HG02943 (cell line): ENCODE measurements at regions not wholly inside any gene's neighbourhood (a gene's known extent, or its start where the extent isn't known, plus 50 kb on each side); places are given as distances from the start of the nearest gene placed in this dataset.

Experiments
- ATAC-seq: cut with Tn5 transposase; IDR thresholded peaks from one replicate; pipeline ENCODE4 v1.9.1; 2021; ENCODE audit warnings: mild to moderate bottlenecking, low read depth, moderate library complexity; ENCODE audit not compliant: unreplicated experiment

DNA sequence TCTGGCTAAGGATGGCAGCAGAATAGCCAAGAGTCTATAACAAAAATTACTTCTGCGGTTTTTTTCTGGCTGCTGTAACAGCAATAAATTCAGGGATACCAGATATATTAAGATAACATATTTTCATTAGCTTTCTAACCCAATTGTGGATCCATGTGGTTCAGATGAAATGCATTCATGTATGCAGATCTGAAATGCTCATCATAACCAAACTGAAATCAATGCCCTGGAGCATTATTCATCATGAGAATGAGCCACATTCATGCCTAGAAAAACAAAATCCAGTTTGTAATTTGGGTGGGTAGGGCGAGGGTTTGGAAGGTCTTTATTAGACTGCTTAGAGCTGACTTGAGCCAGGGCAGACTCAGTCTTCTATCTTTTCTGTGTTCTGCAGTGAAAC, 69.8 kb upstream of the SEMA3A start:
- ATAC-seq, result no peak

DNA sequence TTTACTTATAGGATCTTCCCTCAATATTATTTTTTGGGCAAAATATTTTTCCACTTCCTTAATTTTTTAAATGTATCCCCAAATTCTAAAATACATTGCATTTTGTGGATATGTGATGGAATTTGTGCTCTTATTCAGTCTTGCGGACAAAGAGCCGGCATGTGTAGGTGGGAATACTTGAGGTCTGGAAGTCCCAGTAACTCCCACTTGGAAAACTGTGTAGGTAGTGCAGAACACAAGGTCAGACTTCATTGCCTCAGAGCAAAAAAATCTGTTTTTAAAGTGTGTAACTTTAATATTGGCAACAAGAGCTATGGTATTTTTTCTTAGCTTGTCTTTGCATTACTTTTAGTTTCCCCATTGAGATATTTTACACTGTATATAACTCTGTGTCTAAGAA, 68.5 kb upstream of the SEMA3A start:
- no peak for ATAC-seq

DNA sequence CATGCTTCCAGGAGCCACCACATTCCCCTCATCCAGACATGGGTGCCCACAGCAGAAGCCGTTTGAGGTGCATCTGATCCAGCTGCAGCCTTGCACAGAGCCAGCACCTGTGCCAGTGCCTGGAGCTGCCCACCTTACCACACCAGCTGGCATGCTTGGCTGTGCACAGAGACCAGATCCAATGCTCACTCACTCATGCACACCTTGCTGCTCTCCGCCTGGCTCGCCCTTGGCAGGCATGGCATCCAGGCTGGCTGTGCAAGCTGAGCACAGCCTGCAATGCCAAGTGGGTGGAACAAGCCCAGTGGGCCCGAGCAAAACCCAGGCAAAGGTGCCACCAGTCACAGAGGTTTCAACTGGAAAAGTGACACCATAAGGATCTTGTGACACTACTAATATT, 66.9 kb upstream of the SEMA3A start:
- ATAC-seq, result no peak

DNA sequence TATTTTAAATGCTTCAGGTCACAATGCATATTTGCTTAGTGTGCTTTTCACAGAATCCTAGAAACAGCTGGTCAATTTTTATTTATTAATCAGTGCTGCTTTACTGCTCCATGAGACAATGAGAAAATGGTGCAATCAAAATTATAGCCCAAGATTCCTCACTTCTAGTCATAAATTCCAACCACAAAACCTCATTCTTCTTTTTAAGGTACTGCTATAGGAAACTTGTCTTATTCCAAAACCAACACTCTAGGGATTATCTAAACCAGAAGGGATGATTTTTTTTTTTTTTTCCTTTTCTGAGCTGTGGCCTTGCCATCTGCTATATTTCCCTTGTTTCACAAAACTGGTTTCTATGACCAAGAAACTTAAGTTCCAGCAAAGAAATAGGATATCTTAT, 64.0 kb upstream of the SEMA3A start:
- ATAC-seq, result no peak

DNA sequence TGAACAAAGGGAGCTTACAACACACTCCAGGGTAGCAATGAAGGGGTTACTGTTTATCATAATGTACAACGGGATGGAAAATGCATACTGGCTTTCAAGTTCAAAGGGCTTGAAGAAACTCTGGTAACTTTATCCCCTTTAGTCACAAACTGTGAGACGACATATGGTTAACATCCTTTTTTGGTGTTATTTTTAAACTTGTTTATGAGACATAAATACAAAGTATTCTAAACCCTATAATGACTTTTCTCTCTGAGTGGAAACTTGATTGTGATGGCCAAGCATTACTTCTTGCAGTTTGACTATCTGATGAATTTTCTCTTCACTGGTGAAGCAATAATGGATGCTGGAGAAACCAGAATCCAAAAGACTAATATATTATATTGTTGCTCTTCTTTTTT, 62.0 kb upstream of the SEMA3A start:
- ATAC-seq, result no peak

DNA sequence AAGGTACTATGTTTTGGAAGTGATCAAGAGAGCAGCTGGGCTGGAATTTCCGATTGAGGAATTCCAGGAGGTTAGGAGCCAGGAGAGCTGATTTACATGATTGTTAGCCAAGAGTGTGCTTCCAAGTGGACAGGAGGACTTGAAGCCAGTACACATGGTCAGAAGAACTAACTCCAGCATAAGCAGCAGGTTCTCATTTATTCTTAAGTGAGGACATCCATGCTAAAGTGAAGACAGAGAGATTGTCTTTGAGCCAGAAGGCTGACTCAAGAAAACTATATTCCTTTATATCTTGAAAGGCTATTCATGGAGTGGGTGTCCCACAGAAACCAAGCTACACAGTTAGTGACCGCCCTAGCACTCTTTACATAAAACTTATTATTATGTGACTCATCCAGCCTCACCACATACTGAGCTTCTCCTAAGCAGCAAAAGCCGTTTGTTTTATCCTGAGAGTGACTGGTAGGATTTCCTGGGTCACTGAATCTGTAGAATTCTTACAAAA, 56.7 kb upstream of the SEMA3A start:
- ATAC-seq, result no peak

DNA sequence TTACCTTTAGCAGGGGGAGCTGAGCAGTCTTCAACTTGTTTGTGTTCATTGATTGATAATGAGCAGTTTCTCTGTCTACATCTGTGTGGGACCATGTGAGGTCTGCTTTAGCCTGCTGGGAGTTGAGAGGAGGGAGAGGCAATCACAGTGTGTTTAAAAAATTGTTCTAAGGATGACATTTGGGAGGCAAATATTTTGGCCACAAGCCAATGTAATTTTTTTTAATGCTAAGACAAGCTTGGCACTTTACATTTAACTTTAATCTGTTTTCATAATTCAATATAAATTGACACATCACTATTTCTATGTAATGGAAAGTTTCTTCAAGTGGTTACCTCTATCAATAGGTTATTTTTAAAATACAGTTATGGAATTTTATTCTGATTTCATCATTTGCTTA, 55.9 kb upstream of the SEMA3A start:
- no peak for ATAC-seq

DNA sequence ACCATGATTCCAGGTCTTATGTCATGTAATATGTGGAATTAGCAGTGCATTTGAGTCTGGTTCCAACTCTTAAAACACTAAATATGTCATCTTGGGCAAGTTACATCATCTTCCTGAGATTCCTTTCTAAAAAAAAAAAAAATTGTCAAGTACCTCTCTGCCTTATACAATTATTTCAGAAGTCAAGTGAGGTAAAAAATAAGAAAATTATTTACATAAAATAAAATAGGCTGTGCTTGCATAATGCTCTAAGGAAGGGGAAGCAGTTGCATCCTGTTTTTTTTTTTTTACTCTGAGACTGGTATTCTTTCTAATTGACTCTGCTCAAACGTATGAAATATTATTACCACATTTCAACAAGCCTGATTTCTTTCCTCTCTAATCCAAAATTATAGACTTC, 55.1 kb upstream of the SEMA3A start:
- ATAC-seq, result no peak

DNA sequence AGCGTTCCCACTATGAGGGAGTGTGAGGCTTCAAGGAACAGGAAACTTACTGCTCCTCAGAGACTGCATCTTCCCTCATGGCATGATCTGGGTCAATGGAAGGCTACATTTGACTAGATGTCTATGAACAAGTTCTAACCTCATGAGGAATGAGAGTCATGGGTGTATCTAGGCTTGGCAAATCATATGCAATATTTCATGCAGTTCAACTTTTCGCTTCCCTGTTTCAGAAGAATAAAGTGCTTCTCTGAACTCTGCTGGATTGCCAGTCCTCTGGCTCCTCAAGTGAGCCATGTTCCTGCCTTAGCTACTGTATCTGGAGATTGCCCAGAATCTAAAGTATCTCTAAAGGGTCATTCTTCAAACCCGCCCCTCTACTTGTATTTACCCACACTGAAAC, 54.3 kb upstream of the SEMA3A start:
- ATAC-seq, result no peak

DNA sequence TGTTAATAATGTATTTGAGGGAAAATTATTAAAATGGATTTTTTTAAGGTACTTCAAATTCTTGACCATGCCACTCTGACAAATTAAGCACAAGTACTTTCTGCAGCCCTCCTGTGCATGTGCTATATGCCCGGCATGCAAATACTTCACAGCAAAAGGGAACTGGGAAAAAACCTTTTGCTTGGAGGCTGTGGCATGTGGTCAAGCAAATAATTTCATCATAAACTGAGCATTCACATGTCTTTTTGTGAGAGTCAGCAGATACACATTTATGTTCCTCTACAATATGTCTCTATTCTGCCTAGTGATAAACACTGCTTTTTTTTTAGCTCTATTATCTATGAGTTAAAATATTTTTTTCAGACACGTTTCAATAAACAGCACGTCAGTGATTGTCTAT, 53.7 kb upstream of the SEMA3A start:
- no peak for ATAC-seq

DNA sequence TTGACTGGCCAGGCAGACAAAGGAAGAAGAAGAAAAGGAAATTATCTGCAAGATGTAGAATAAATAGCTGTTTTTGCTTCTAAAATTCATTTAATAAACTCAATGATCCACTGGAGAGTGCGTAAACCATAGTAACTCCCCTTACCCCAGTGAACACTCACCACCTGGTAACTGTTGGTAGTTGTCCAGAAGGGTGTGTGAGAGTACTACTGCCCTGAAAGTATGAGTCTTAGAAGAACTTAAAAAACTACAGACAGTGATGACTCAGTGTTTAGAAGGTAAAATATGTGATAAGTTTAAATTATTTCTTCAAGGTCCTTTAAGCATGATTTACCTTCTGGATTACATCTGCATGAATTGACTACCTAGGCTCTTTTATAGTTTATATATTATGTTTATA, 53.0 kb upstream of the SEMA3A start:
- no peak for ATAC-seq

DNA sequence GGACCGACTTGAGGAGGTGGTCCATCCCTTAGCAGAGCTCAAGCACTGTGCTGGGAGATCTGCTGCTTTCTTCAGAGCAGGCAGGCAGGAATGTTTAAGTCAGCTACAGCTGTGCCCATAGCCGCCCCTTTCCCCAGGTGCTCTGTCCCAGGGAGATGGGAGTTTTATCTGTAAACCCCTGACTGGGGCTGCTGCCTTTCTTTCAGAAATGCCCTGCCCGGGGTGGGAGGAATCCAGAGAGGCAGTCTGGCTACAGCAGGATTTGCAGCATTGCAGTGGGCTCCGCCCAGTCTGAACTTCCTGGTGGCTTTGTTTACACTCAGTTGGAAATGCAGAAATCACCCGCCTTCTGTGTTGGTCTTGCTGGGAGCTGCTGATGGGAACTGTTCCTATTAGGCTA, 51.2 kb upstream of the SEMA3A start:
- ATAC-seq, result no peak
